B cell (primary cell): ENCODE measurements at regions not wholly inside any gene's neighbourhood (a gene's known extent, or its start where the extent isn't known, plus 50 kb on each side); places are given as distances from the start of the nearest gene placed in this dataset.

ENCODE experiments used
- ATAC-seq: fragments of 200-7000 bp; cut with Tn5 transposase; one replicate; pipeline ENCODE4 v1.10.0; 2021; ENCODE audit warnings: low read depth, mild to moderate bottlenecking, moderate number of reproducible peaks, moderate library complexity
- CTCF ChIA-PET: fragments of 350-600 bp; sonication (Branson Sonifier 250); formaldehyde crosslinking; loops from one replicate; lab custom pipeline; 2021; ENCODE audit warnings: antibody characterized with exemption, inconsistent platforms; lab: Charles Lee
- POLR2A ChIA-PET: fragments of 350-600 bp; sonication (Branson Sonifier 250); formaldehyde crosslinking; loops from one replicate; lab custom pipeline; 2021; ENCODE audit warnings: antibody characterized with exemption; lab: Charles Lee
- DNase-seq: peaks from one replicate; pipeline ENCODE4 v3.0.0; 2013
- H2AFZ ChIP-seq: 2 replicates; pipeline ENCODE4 v1.6.1; 2012; ENCODE audit warnings: mild to moderate bottlenecking, low read depth, low read length; ENCODE audit not compliant: insufficient read depth, poor library complexity, severe bottlenecking
- H3K27ac ChIP-seq, 2 donors: 1 replicate in 1 of 2; 2 replicates in 1 of 2; pipeline ENCODE4 v1.5.1; 2012 to 2013; ENCODE audit warnings: low read length in 2 of 2, mild to moderate bottlenecking in 2 of 2, moderate library complexity in 1 of 2
- H3K27me3 ChIP-seq, 4 experiments: fragments of 200-600 bp in 1 of 4; sonication (generic) in 1 of 4; replicated peaks in 1 of 4; 1 replicate in 2 of 4; 2 replicates in 2 of 4; pipeline versions ENCODE4 v1.6.1 to v1.7.0; 2013 to 2016; ENCODE audit warnings: low read length in 3 of 4, mild to moderate bottlenecking in 2 of 4, mixed read lengths in 1 of 4, moderate library complexity in 1 of 4; ENCODE audit not compliant: insufficient read depth in 4 of 4, control insufficient read depth in 3 of 4; ENCODE audit errors: control extremely low read depth in 1 of 4
- H3K36me3 ChIP-seq, 2 experiments: replicated peaks in 1 of 2; 1 replicate in 1 of 2; 2 replicates in 1 of 2; pipeline versions ENCODE4 v1.6.1 to v1.7.1; 2013; ENCODE audit warnings: low read length in 1 of 2; ENCODE audit not compliant: insufficient read depth in 2 of 2, control insufficient read depth in 1 of 2; ENCODE audit errors: control extremely low read depth in 1 of 2, extremely low read depth in 1 of 2
- H3K4me1 ChIP-seq, 2 donors: fragments of 200-600 bp in 1 of 2; sonication (generic) in 1 of 2; 1 replicate in 1 of 2; 2 replicates in 1 of 2; pipeline versions ENCODE4 v1.5.1 to v1.6.1; 2013 to 2017; ENCODE audit warnings: low read length in 2 of 2; ENCODE audit not compliant: control insufficient read depth in 2 of 2, insufficient read depth in 2 of 2
- H3K4me2 ChIP-seq: replicated peaks from 2 replicates; pipeline ENCODE3; 2012; ENCODE audit warnings: mild to moderate bottlenecking, low read depth, low read length; ENCODE audit not compliant: poor library complexity, severe bottlenecking
- H3K4me3 ChIP-seq, 5 experiments: fragments of 200-600 bp in 1 of 5; sonication (generic) in 1 of 5; 1 replicate in 3 of 5; 2 replicates in 2 of 5; pipeline versions ENCODE4 v1.5.1 to v1.7.0; 2011 to 2016; ENCODE audit warnings: low read length in 4 of 5, mild to moderate bottlenecking in 4 of 5, low read depth in 2 of 5, control low read depth in 1 of 5, moderate library complexity in 1 of 5; ENCODE audit not compliant: insufficient read depth in 1 of 5; ENCODE audit errors: control extremely low read depth in 1 of 5, extremely low read depth in 1 of 5
- H3K79me2 ChIP-seq: fragments of 200-600 bp; sonication (generic); one replicate; pipeline ENCODE4 v1.6.0; 2016; ENCODE audit warnings: low read length; ENCODE audit not compliant: control insufficient read depth, insufficient read depth
- H3K9ac ChIP-seq: fragments of 200-600 bp; sonication (generic); 2 replicates; pipeline ENCODE4 v1.6.1; 2017; ENCODE audit warnings: mild to moderate bottlenecking, low read length, moderate library complexity
- H3K9me3 ChIP-seq, 3 donors: one replicate each; pipeline versions ENCODE4 v1.6.1 to v1.7.1; 2013; ENCODE audit warnings: low read length in 2 of 3; ENCODE audit not compliant: control insufficient read depth in 2 of 3, insufficient read depth in 1 of 3; ENCODE audit errors: control extremely low read depth in 1 of 3
- H4K20me1 ChIP-seq: 2 replicates; pipeline ENCODE4 v1.6.0; 2012; ENCODE audit warnings: mild to moderate bottlenecking, low read length; ENCODE audit not compliant: insufficient read depth, control insufficient read depth, poor library complexity, severe bottlenecking
- H3K27ac Mint-ChIP-seq: one replicate; pipeline ENCODE4 v1.8.0; 2021; ENCODE audit warnings: mixed read lengths
- H3K27me3 Mint-ChIP-seq: one replicate; pipeline ENCODE4 v1.8.0; 2021; ENCODE audit warnings: mixed read lengths
- H3K4me1 Mint-ChIP-seq: one replicate; pipeline ENCODE4 v1.8.0; 2021; ENCODE audit warnings: mixed read lengths
- H3K4me3 Mint-ChIP-seq: one replicate; pipeline ENCODE4 v1.8.0; 2021; ENCODE audit warnings: mixed read lengths
- H3K9me3 Mint-ChIP-seq: one replicate; pipeline ENCODE4 v1.8.0; 2022; ENCODE audit warnings: mixed read lengths; ENCODE audit not compliant: insufficient read depth
- CTCF ChIP-seq: fragments of 200-600 bp; IDR thresholded peaks from one replicate; pipeline ENCODE4 v1.8.0; 2022; ENCODE audit warnings: antibody characterized with exemption, mild to moderate bottlenecking
- EZH2 ChIP-seq: IDR thresholded peaks from 2 replicates; pipeline ENCODE4 v1.6.1; 2012; ENCODE audit warnings: borderline replicate concordance, low read depth, mild to moderate bottlenecking, moderate library complexity, low read length; ENCODE audit not compliant: insufficient read depth, poor library complexity, severe bottlenecking
- WGBS: methylation state at CpG from one replicate; pipeline ENCODE4 v1.1.5; 2013; ENCODE audit warnings: missing lambda C conversion rate; ENCODE audit not compliant: insufficient coverage; 5-methylcytosine and 5-hydroxymethylcytosine counted together
- intact Hi-C: fragments of 100-400 bp; cut with micrococcal nuclease; formaldehyde crosslinking; loops from one replicate; pipeline ENCODE4 v1.10.0; 2022

GRCh38 chr5:52544738-52545137 is 243.0 kb upstream of the ITGA1 start:
- TF ChIP-seq CTCF = no peak
- no peak for TF ChIP-seq EZH2
- ChIA-PET CTCF (no interaction called here), POLR2A (no interaction called here)
- Histone ChIP-seq H3K9ac (no peak overlapping the region), H3K36me3 (no peaks in the 10 kb centered on the region), H4K20me1 (no peaks in the 10 kb centered on the region), H3K4me2 (no peak overlapping the region), H3K79me2 (no peaks in the 10 kb centered on the region), H3K4me1 (no peaks in the 10 kb centered on the region), H2AFZ (no peak overlapping the region), H3K27me3 (no peaks in the 10 kb centered on the region), H3K9me3 (peaks cover 0 to 5% (median 0%) of the 10 kb centered on the region in 3 donors), H3K27ac (no peak overlapping the region), H3K4me3 (no peak overlapping the region)
- no CpG with 5 or more reads among the region's 4 CpGs for WGBS
- H3K9me3 Mint-ChIP-seq = no peaks in the 10 kb centered on the region
- H3K4me3 Mint-ChIP-seq = no peak overlapping the region
- ATAC-seq = no peak
- H3K27me3 Mint-ChIP-seq = no peaks in the 10 kb centered on the region
- intact Hi-C loops = no loop called here
- no peaks in the 10 kb centered on the region for H3K4me1 Mint-ChIP-seq
- DNase-seq = no peak
- H3K27ac Mint-ChIP-seq = no peak overlapping the region

- CTCF ChIA-PET = no interaction called here
- Histone ChIP-seq H3K36me3 (no peaks in the 10 kb centered on the region), H3K9me3 (no peaks in the 10 kb centered on the region), H3K9ac (no peak overlapping the region), H3K4me1 (no peaks in the 10 kb centered on the region), H3K4me2 (no peak overlapping the region), H3K27me3 (no peaks in the 10 kb centered on the region), H2AFZ (no peak overlapping the region), H4K20me1 (no peaks in the 10 kb centered on the region), H3K4me3 (no peak overlapping the region), H3K27ac (no peak overlapping the region), H3K79me2 (no peaks in the 10 kb centered on the region)
- no peak for DNase-seq
- Mint-ChIP-seq H3K4me3 (no peak overlapping the region), H3K27me3 (no peaks in the 10 kb centered on the region), H3K27ac (no peak overlapping the region), H3K9me3 (peaks cover 1% of the 10 kb centered on the region), H3K4me1 (no peaks in the 10 kb centered on the region)
- ATAC-seq = no peak
- POLR2A ChIA-PET = no interaction called here
- TF ChIP-seq CTCF = no peak
- intact Hi-C loops = no loop called here
- WGBS = 57% methylated on average over 2 of the region's 2 CpGs
These were observed 233.4 kb upstream of the ITGA1 start for GRCh38 chr5:52554293-52554692.
